K562 (cell line): ENCODE measurements at regions not wholly inside any gene's neighbourhood (a gene's known extent, or its start where the extent isn't known, plus 50 kb on each side); places are given as distances from the start of the nearest gene placed in this dataset.

Experiments used
- ATAC-seq: fragments of 200-7000 bp; cut with Tn5 transposase; 3 replicates; pipeline ENCODE4 v1.9.1; 2020; ENCODE audit warnings: moderate library complexity
- BruUV-seq: library from RNA; stranded (reverse); fragments of 400-500 nt; replicated peaks from 2 replicates; lab custom pipeline; 2021; lab: Mats Ljungman, UMichigan
- CTCF ChIA-PET: fragments of 300-600 bp; formaldehyde crosslinking; extraction: SDS; loops from one replicate; lab custom pipeline; 2021; ENCODE audit warnings: low intra/inter-chr PET ratio; lab: Yijun Ruan, JAX
- POLR2A ChIA-PET: fragments of 300-600, 350-650 bp; sonication (Branson Sonifier 250); formaldehyde crosslinking; extraction: SDS; loops from one replicate; lab custom pipeline; 2021; ENCODE audit warnings: antibody characterized with exemption, inconsistent platforms; lab: Yijun Ruan, JAX
- DNase-seq, 4 experiments: peaks; one replicate each; pipeline versions ENCODE4 v3.0.0 to v3.0.0-alpha.2; 2011 to 2018; ENCODE audit warnings: low spot score in 3 of 4, mixed read lengths in 3 of 4; ENCODE audit errors: extremely low read depth in 1 of 4
- FAIRE-seq: peaks from 2 replicates; lab custom pipeline; 2011; peaks lifted over from hg19 to GRCh38; lab: Jason Lieb, UNC
- H2AFZ ChIP-seq: 2 replicates; pipeline ENCODE4 v1.6.0; 2011; ENCODE audit warnings: low read depth, low read length, control low read depth, inconsistent platforms
- H3K27ac ChIP-seq: fragments of 200-600 bp; 3 replicates; pipeline ENCODE4 v1.8.0; 2011; ENCODE audit warnings: low read depth, mild to moderate bottlenecking, control low read depth, inconsistent platforms, low read length, moderate library complexity, mixed read lengths; ENCODE audit errors: extremely low read depth
- H3K27me3 ChIP-seq, 2 experiments: fragments of 300-600 bp in 1 of 2; 2 replicates in 1 of 2; 3 replicates in 1 of 2; pipeline versions ENCODE4 v1.6.0 to v1.8.0; 2011; ENCODE audit warnings: inconsistent platforms in 2 of 2, low read length in 2 of 2, mild to moderate bottlenecking in 1 of 2, mixed read lengths in 1 of 2, moderate library complexity in 1 of 2; ENCODE audit not compliant: control insufficient read depth in 2 of 2, insufficient read depth in 2 of 2
- H3K36me3 ChIP-seq: fragments of 300-600 bp; 3 replicates; pipeline ENCODE4 v1.8.0; 2011; ENCODE audit warnings: mild to moderate bottlenecking, low read length, inconsistent platforms; ENCODE audit not compliant: control insufficient read depth, insufficient read depth
- H3K4me1 ChIP-seq, 2 experiments: fragments of 200-600 bp in 1 of 2; replicated peaks in 1 of 2; 2 replicates in 1 of 2; 3 replicates in 1 of 2; pipeline versions ENCODE4 v1.5.1 to v1.8.0; 2011; ENCODE audit warnings: inconsistent platforms in 2 of 2, low read length in 2 of 2, mild to moderate bottlenecking in 1 of 2, mixed read lengths in 1 of 2, moderate library complexity in 1 of 2; ENCODE audit not compliant: control insufficient read depth in 2 of 2, insufficient read depth in 2 of 2
- H3K4me2 ChIP-seq: 2 replicates; pipeline ENCODE4 v1.6.1; 2011; ENCODE audit warnings: low read length, control low read depth, inconsistent platforms, mixed read lengths; ENCODE audit not compliant: insufficient read depth
- H3K4me3 ChIP-seq: fragments of 200-600 bp; sonication (generic), shearing (Covaris generic); 2 replicates; pipeline ENCODE4 v1.5.1; 2016; ENCODE audit warnings: control low read depth, inconsistent platforms
- H3K79me2 ChIP-seq: fragments of 200-600 bp; 3 replicates; pipeline ENCODE4 v1.8.0; 2011; ENCODE audit warnings: low read length, inconsistent platforms; ENCODE audit not compliant: control insufficient read depth, insufficient read depth
- H3K9ac ChIP-seq, 2 experiments: 2 replicates each; pipeline versions ENCODE4 v1.6.0 to v1.6.1; 2011; ENCODE audit warnings: low read depth in 2 of 2, low read length in 2 of 2, control low read depth in 1 of 2, inconsistent platforms in 1 of 2, mild to moderate bottlenecking in 1 of 2, mixed read lengths in 1 of 2; ENCODE audit not compliant: insufficient read depth in 1 of 2
- H3K9me1 ChIP-seq: one replicate; pipeline ENCODE4 v1.6.0; 2011; ENCODE audit warnings: inconsistent platforms, mild to moderate bottlenecking, low read length, moderate library complexity; ENCODE audit not compliant: control insufficient read depth, insufficient read depth
- H3K9me3 ChIP-seq: replicated peaks from 2 replicates; pipeline ENCODE4 v1.5.1; 2011; ENCODE audit warnings: low read depth, low read length, inconsistent platforms; ENCODE audit not compliant: control insufficient read depth, insufficient read depth
- H4K20me1 ChIP-seq: replicated peaks from 2 replicates; pipeline ENCODE4 v1.6.1; 2011; ENCODE audit warnings: low read length, inconsistent platforms, mixed read lengths; ENCODE audit not compliant: control insufficient read depth, insufficient read depth
- ASH1L ChIP-seq: fragments of 450-650 bp; IDR thresholded peaks from 2 replicates; pipeline ENCODE4 v1.6.1; 2018; ENCODE audit warnings: borderline replicate concordance, mild to moderate bottlenecking, low read depth; ENCODE audit not compliant: partially characterized antibody
- CBX2 ChIP-seq: fragments of 200-600 bp; sonication (generic); IDR thresholded peaks from one replicate; pipeline ENCODE4 v1.6.1; 2012; ENCODE audit warnings: mild to moderate bottlenecking, low read length, inconsistent platforms; ENCODE audit not compliant: insufficient read depth, poor library complexity, severe bottlenecking
- CREBBP ChIP-seq: IDR thresholded peaks from one replicate; pipeline ENCODE4 v1.6.1; 2012; ENCODE audit warnings: low read depth, mild to moderate bottlenecking, control low read depth, inconsistent platforms, low read length
- FOXJ2 ChIP-seq: fragments of 200-800 bp; sonication (Bioruptor generic); IDR thresholded peaks from 2 replicates; pipeline ENCODE4 v1.6.1; 2016; ENCODE audit warnings: missing genetic modification characterization, missing compliant biosample characterization
- ILF3 ChIP-seq: fragments of 450-650 bp; IDR thresholded peaks from 2 replicates; pipeline ENCODE4 v1.6.1; 2018; ENCODE audit warnings: antibody characterized with exemption, mild to moderate bottlenecking, moderate library complexity, borderline replicate concordance
- IRF1 ChIP-seq: sonication (generic); formaldehyde crosslinking; IDR thresholded peaks from 2 replicates; pipeline ENCODE4 v1.8.0; 2022; ENCODE audit warnings: missing genetic modification reagents, mild to moderate bottlenecking, borderline replicate concordance
- KLF6 ChIP-seq: fragments of 250-450 bp; sonication (Bioruptor Pico); IDR thresholded peaks from 2 replicates; pipeline ENCODE4 v1.4.0; 2020; ENCODE audit warnings: mild to moderate bottlenecking, moderate library complexity, borderline replicate concordance
- PHB ChIP-seq: fragments of 250-450 bp; sonication (Bioruptor Pico); IDR thresholded peaks from 2 replicates; pipeline ENCODE4 v1.5.0; 2021
- RCOR1 ChIP-seq, 2 experiments: IDR thresholded peaks; 2 replicates each; pipeline ENCODE4 v1.6.1; 2012; ENCODE audit warnings: low read depth in 2 of 2, low read length in 2 of 2, borderline replicate concordance in 1 of 2, improper control_type of control experiment in 1 of 2
- RFX1 ChIP-seq: fragments of 450-650 bp; IDR thresholded peaks from 2 replicates; pipeline ENCODE4 v1.6.1; 2016; ENCODE audit warnings: mild to moderate bottlenecking, moderate library complexity
- SIRT6 ChIP-seq: IDR thresholded peaks from one replicate; pipeline ENCODE4 v1.6.1; 2012; ENCODE audit warnings: low read depth, mild to moderate bottlenecking, control low read depth, inconsistent platforms, low read length, moderate library complexity
- TAF7 ChIP-seq: fragments of 450-650 bp; IDR thresholded peaks from 2 replicates; pipeline ENCODE4 v1.6.1; 2016; ENCODE audit warnings: missing genetic modification characterization, missing compliant biosample characterization
- TRIM28 ChIP-seq: fragments of 450-650 bp; IDR thresholded peaks from 2 replicates; pipeline ENCODE4 v1.6.1; 2017
- YBX1 ChIP-seq: fragments of 450-650 bp; IDR thresholded peaks from 2 replicates; pipeline ENCODE4 v1.7.1; 2016; ENCODE audit warnings: mild to moderate bottlenecking
- ZNF134 ChIP-seq: fragments of 250-450 bp; sonication (Bioruptor Pico); conservative IDR thresholded peaks from 2 replicates; pipeline ENCODE4 v1.4.0; 2020
- ZNF239 ChIP-seq: fragments of 250-450 bp; sonication (Bioruptor Pico); IDR thresholded peaks from 2 replicates; pipeline ENCODE4 v1.4.0; 2020; ENCODE audit warnings: mild to moderate bottlenecking
- WGBS: fragments of 100-300 bp; shearing (Covaris generic); methylation state at CpG from one replicate; pipeline ENCODE4 v1.1.6; 2016; ENCODE audit warnings: low coverage, mixed read lengths; ENCODE audit not compliant: insufficient coverage; ENCODE audit errors: missing lambda C conversion rate; 5-methylcytosine and 5-hydroxymethylcytosine counted together
- in situ Hi-C: fragments of 300-500 bp; cut with MboI; formaldehyde crosslinking; loops from 4 replicates; pipeline ENCODE4 v1.15.0; 2018; ENCODE audit warnings: inconsistent platforms, mixed read lengths
- intact Hi-C: fragments of 100-400 bp; cut with micrococcal nuclease; formaldehyde crosslinking; loops from 2 replicates; pipeline ENCODE4 v1.14.2; 2022
- TF ChIP-seq, protein P1 (sequence below): fragments of 450-650 bp; IDR thresholded peaks from 2 replicates; pipeline ENCODE4 v1.6.1; 2016; ENCODE audit warnings: missing biosample characterization, missing genetic modification characterization

DNA sequence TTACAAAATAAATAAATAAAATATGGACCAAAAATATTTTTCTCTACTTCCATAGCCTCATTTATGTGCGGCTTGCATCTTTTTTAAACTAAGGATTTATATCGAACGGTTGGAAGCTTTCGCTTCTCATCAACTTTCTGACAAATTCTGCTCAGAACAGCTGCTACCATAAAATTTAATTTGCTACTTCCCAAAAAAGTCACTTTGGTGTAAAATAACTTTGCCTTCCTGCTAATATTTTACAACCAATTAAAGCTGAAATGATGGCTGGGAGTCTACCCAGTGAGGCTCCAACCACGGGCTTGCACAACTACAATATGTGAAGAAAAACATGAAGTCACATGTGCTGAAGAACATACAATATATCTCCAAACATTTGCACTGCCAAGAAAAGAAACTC lies 253.1 kb upstream of the NEBL start:
- CTCF ChIA-PET, result no interaction called here
- Histone ChIP-seq H3K4me1 (no peaks in the 10 kb centered on the region), H4K20me1 (no peaks in the 10 kb centered on the region), H3K4me2 (no peak overlapping the region), H3K4me3 (no peak overlapping the region), H2AFZ (no peak overlapping the region), H3K27ac (no peak overlapping the region), H3K9ac (no peak overlapping the region), H3K27me3 (no peaks in the 10 kb centered on the region)
- 55% methylated on average over 5 of the region's 5 CpGs for WGBS
- BruUV-seq, result no TSS peak
- FAIRE-seq (no peak), DNase-seq (no peak), ATAC-seq (no peak)
- intact Hi-C loops, result no loop called here
- TF ChIP-seq ILF3, result no peak
- no peak for TF ChIP-seq SIRT6
- no peak for TF ChIP-seq IRF1 (CRISPR knock-in tag)
- TF ChIP-seq, all 486 proteins: peak for 0
- no peaks in the 10 kb centered on the region for H3K9me3 ChIP-seq
- POLR2A ChIA-PET, result no interaction called here
- H3K79me2 ChIP-seq, result no peaks in the 10 kb centered on the region
- H3K36me3 ChIP-seq, result no peaks in the 10 kb centered on the region
- in situ Hi-C loops, result no loop called here
- H3K9me1 ChIP-seq, result no peaks in the 10 kb centered on the region

DNA sequence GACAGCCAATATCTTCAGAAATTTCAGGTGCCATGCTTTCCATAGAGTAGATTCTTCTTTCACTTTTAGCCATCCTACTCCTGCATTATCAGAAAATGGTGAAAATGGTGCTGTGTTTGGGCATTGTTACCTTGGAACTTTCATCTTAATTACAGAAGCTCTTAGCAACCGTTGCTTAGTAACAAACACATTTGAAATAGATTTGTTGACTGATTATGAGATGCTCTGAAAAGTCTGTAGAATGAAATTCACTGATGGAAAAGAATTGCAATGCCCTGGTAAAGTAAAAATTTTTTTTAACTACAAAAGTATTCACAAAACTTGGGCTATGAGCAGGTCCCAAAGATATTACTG lies 249.3 kb upstream of the NEBL start:
- H3K4me1 ChIP-seq, result no peaks in the 10 kb centered on the region
- no peaks in the 10 kb centered on the region for H3K79me2 ChIP-seq
- H3K9me1 ChIP-seq, result no peaks in the 10 kb centered on the region
- H3K4me2 ChIP-seq, result no peak overlapping the region
- WGBS, result 14% methylated on average over 1 of the region's 1 CpG
- FAIRE-seq (no peak), DNase-seq (no peak), ATAC-seq (no peak)
- H3K36me3 ChIP-seq, result no peaks in the 10 kb centered on the region
- intact Hi-C loops (no loop called here), in situ Hi-C loops (no loop called here)
- BruUV-seq, result no TSS peak
- ChIA-PET POLR2A (interaction anchor here (1.5 kb wide), 1 partner anchor 12 kb away, joined by 3 read pairs; no protein-coding TSS in a partner anchor), CTCF (no interaction called here)
- H3K27ac ChIP-seq, result no peak overlapping the region
- no peak overlapping the region for H2AFZ ChIP-seq
- no peak overlapping the region for H3K4me3 ChIP-seq
- H3K9ac ChIP-seq, result no peak overlapping the region
- H4K20me1 ChIP-seq, result no peaks in the 10 kb centered on the region
- no peaks in the 10 kb centered on the region for H3K9me3 ChIP-seq
- no peaks in the 10 kb centered on the region for H3K27me3 ChIP-seq
- TF ChIP-seq RFX1, result peak; percentile 78
- TF ChIP-seq CREBBP, result no peak
- TF ChIP-seq PHB (CRISPR knock-in tag), result no peak
- no peak for TF ChIP-seq KLF6 (CRISPR knock-in tag)
- TF ChIP-seq TAF7, result no peak
- no peak for TF ChIP-seq TRIM28
- peak; percentile 76 for TF ChIP-seq FOXJ2 (tag)
- no peak for TF ChIP-seq ZNF239
- no peak for TF ChIP-seq ASH1L
- no peak for TF ChIP-seq ZNF134 (CRISPR knock-in tag)
- no peak for TF ChIP-seq YBX1
- peak in 1 of 2 experiments; percentile 27; a peak in 1 of 4 replicates for TF ChIP-seq RCOR1 (IDR thresholded peaks at IDR 0.05; ENCODE audit: borderline replicate concordance in 1 of 2, low read depth in 2 of 2, low read length in 2 of 2)
- TF ChIP-seq, protein P1, sequence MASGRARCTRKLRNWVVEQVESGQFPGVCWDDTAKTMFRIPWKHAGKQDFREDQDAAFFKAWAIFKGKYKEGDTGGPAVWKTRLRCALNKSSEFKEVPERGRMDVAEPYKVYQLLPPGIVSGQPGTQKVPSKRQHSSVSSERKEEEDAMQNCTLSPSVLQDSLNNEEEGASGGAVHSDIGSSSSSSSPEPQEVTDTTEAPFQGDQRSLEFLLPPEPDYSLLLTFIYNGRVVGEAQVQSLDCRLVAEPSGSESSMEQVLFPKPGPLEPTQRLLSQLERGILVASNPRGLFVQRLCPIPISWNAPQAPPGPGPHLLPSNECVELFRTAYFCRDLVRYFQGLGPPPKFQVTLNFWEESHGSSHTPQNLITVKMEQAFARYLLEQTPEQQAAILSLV (tag), result no peak
- no peak for TF ChIP-seq CBX2
